SH-SY5Y (cell line): ENCODE measurements at regions not wholly inside any gene's neighbourhood (a gene's known extent, or its start where the extent isn't known, plus 50 kb on each side); places are given as distances from the start of the nearest gene placed in this dataset.

Experiments used
- GATA2 ChIP-seq: IDR thresholded peaks from 2 replicates; pipeline ENCODE4 v1.6.1; 2011; ENCODE audit warnings: mild to moderate bottlenecking, low read depth, low read length
- GATA3 ChIP-seq: IDR thresholded peaks from 2 replicates; pipeline ENCODE4 v1.6.1; 2011; ENCODE audit warnings: low read depth, mild to moderate bottlenecking, low read length, moderate library complexity

DNA sequence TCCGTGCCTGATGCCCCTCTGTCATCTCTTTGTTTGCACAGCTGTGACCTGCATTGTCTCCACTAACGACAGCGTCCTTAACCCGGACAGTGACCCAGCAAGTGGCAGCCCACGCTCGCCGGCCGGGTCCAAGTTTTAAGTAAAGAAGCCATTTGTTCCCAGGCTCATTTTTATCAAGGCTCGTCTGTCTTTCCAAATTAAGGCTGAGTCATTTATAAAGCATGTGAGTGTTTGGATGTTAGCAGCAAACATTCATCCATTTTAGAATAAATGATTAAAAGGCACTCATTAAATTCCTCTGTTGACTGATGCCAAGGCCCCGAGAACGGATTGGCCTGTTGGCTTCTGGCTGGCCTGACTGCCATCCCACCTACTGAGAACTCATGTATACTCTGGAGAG, 514.5 kb downstream of the NPHP4 start:
- no peak for TF ChIP-seq GATA2
- no peak for TF ChIP-seq GATA3
